HL-60 (cell line): ENCODE measurements at regions not wholly inside any gene's neighbourhood (a gene's known extent, or its start where the extent isn't known, plus 50 kb on each side); places are given as distances from the start of the nearest gene placed in this dataset.

Source experiments
- CTCF ChIP-seq: IDR thresholded peaks from one replicate; pipeline ENCODE4 v1.5.1; 2011; ENCODE audit warnings: low read length, control low read depth, inconsistent platforms; ENCODE audit not compliant: insufficient read depth
- GABPA ChIP-seq: IDR thresholded peaks from 2 replicates; pipeline ENCODE4 v1.6.1; 2012; ENCODE audit warnings: low read depth
- POLR2AphosphoS5 ChIP-seq: IDR thresholded peaks from 2 replicates; pipeline ENCODE4 v1.6.1; 2012; ENCODE audit warnings: low read depth
- SPI1 ChIP-seq: IDR thresholded peaks from 2 replicates; pipeline ENCODE4 v1.6.1; 2012; ENCODE audit warnings: low read depth, mild to moderate bottlenecking, borderline replicate concordance

GRCh38 chr11:112525270-112525669, 264.6 kb upstream of the PLET1 start:
- TF ChIP-seq CTCF (no peak), POLR2AphosphoS5 (0 out of 2 replicates have a peak, but pooled peaks have one; percentile 19), SPI1 (peak; percentile 18; the same call in 1 of the 2 replicates), GABPA (no peak)
